ENCODE measurements at regions not wholly inside any gene's neighbourhood (a gene's known extent, or its start where the extent isn't known, plus 50 kb on each side); places are given as distances from the start of the nearest gene placed in this dataset.
"Not testable (repeated sequence)": the region's sequence is repeated elsewhere in the genome, so short reads cannot be mapped to it uniquely, and the experiment has no call there.

DNA sequence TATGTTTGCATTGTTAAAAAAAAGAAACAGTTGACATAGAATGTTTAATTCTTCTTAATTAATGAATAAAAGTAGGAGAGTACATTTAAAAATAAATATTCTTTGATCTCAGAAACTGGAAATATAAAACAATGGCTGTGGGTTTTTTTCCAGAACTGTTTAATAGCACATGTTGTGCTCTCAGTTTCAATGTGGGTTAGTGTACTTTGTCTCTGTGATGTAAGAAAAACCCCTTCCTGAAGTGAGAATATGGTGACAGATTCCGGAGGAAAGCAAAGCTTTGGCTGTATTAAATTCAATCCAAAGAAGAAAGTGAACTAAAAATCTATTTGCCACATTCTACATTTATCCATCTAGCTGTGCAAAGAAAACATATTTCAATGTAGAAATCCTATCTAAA, 261.9 kb upstream of the ADGRL3 start:
- no peak for DNase-seq

GRCh38 chr4:60938621-60939020, 261.5 kb upstream of the ADGRL3 start:
- DNase-seq, result no peak

DNA sequence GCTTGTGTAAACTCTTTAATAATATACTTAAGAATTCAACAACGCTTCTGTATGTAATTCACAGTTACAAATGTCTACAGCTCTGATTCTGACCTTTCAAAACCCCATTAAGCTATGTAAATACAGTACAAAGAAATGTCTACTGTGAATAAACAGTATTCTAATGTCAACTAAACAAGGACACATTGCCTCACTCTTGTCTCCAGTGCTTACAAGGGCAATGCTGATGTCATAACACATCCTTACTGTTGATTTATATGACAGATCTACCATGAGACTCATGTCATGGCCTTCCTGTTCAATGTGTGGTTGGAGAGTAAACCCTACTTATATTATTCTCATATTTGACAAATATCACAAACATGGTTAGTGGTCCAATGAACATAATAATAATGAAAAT, 256.1 kb upstream of the ADGRL3 start:
- DNase-seq, result no peak

GRCh38 chr4:60945641-60946040, 254.5 kb upstream of the ADGRL3 start:
- DNase-seq, result no peak

GRCh38 chr4:60948008-60948407, 252.1 kb upstream of the ADGRL3 start:
- no peak for DNase-seq

DNA sequence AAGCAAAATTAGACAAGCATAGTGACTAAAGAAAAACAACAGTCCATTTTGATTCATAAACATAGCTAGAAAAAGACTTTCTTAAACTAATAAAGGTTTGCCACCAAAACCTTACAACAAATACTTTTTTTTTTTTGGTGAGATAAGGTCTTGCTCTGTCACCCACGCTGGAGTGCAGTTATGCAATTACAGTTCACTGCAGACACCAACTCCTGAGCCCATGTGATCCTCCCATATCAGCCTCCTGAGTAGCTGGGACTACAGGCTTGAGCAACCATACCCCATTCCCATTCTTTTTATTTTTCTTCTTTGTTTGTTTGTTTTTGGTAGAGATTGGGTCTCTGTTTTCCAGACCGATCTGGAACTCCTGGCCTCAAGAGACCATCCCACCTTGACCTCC, 247.2 kb upstream of the ADGRL3 start:
- no peak for DNase-seq

DNA sequence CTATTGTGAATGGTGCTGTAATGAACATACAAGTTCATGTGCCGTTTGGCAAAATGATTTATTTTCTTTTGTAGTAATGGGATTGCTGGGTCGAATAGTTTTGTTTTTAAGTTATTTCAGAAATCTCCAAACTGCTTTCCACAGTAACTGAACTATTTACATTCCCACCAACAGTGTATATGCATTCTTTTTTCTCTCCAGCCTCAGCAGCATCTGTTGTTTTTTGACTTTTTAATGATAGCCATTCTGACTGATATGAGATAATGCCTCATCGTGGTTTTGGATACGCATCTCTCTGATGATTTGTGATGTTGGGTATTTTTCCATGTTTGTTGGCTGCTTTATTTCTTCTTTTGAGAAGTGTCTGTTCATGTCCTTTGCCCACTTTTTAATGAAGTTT, 246.3 kb upstream of the ADGRL3 start:
- DNase-seq, result no peak

- no peak for DNase-seq
Measured at GRCh38 chr4:60962286-60962685, 237.8 kb upstream of the ADGRL3 start.

GRCh38 chr4:60981534-60981933, 218.6 kb upstream of the ADGRL3 start:
- no peak for DNase-seq

DNA sequence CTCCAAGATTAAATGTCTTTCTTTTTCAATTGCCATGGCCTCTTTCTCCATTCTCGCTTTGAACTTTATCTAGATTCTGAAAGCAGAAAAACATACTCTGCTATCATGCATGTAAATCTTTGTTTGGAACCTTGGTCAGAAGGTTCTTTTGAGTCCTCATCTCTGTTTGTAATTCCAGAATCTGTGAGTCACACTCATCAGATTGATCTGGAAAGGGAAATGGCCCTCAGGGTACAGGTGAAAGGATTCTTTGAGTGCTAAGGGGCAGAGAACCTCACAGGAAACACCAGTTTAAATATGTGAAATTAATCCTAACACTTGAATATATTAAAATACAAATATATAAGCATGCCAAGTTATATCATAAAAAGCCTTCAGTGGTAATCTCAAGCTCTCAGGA, 211.0 kb upstream of the ADGRL3 start:
- DNase-seq, result no peak

DNA sequence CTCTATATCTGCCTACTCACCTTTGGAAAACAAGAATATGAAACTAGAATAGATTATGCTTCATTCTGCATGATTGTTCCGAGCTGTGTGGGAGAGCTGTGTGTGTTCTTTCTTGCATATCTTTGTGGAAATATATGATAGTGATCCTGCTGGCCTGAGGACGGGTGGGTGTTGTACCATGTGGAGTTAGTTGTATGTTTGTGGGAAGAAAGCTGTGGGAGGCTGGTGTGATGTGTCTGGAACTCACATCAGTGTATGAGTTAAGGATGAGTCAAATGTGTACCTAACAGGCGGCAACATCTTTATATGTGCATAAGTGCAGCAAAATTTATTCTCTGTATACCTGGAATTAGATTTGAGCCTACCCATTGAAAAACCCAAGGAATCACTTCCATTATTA, 208.1 kb upstream of the ADGRL3 start:
- no peak for DNase-seq

DNA sequence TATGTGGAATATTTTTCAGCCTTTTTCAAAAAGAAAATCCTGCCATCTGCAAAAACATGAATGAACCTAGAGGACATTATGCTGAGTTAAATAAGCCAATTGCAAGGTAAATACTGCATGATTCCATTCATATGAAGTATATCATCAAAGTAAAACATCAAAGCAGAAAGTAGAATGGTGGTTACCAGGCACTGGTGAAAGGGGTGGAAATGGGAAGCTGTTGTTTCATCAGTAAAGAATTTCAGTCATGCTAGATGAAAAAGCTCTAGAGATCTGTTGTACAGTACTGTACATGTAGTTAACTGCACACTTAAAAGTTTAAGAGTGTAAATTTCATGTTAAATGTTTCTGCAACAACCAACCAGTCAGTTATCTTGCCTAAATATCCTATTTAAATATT, 196.8 kb upstream of the ADGRL3 start:
- DNase-seq, result no peak

GRCh38 chr4:61004651-61005170, 195.4 kb upstream of the ADGRL3 start:
- no peak for DNase-seq

- no peak for DNase-seq
Measured at GRCh38 chr4:61011051-61011450, 189.1 kb upstream of the ADGRL3 start.

GRCh38 chr4:61011936-61012335, 188.2 kb upstream of the ADGRL3 start:
- not testable (repeated sequence) for DNase-seq

- DNase-seq, result no peak
Measured at GRCh38 chr4:61024610-61025009, 175.5 kb upstream of the ADGRL3 start.

- no peak for DNase-seq
Measured at GRCh38 chr4:61027939-61028338, 172.2 kb upstream of the ADGRL3 start.

- no peak for DNase-seq
Measured at GRCh38 chr4:61036071-61036684, 163.9 kb upstream of the ADGRL3 start.

DNA sequence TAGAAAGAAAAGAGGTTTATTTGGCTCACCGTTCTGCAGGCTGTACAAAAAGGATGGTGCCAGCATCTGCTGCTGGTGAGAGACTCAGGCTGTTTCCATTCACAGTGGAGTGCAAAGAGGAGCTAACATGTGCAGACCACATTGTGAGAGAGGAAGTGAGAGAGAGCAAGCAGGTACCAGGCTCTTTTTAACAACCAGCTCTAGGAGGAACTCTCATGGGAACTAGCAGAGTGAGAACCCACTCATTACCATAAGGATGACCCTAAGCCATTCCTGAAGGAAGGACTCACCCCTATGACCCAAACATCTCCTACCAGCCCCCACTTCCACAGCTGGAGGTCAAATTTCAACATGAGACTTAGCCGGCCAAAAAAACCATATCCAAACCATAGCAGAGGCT, 158.6 kb upstream of the ADGRL3 start:
- no peak for DNase-seq

GRCh38 chr4:61044837-61045236, 155.3 kb upstream of the ADGRL3 start:
- no peak for DNase-seq

DNA sequence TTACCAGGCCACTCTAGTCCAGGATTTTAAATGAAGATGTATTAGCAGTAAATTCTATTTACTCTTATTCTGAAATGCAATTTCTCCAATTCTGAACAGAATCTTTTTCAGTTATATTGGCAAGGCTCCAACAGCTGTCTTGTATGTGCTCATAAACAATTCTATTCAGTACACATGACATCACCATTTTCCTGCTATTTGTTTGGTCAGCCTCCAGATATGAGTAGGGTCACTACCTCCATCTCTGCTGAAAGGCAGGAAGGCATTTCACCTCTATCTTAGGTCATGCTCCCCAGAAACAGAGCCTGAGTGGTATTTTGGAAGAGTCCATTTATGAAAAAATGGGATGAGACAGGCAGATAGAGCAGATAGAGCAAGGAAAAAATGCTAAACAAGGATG, 151.1 kb upstream of the ADGRL3 start:
- DNase-seq, result no peak

DNA sequence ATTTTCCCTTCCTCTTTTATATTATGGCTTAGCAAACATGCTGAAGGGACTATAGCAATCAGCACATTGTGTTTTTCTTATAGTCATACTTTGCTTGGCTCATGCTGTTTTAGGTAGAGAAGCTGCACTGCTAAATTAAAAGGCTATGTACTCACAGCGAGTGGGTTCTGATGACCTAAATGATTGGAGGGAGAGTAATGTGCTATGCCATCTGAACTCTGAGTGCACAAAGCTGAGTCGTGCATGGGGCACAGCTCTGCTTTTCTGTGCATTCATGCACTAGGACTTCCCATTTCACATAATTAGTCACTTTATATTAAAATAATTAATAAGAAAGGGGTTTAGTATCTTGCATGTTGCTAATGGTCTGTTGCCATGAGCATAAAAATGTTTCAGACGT, 132.7 kb upstream of the ADGRL3 start:
- DNase-seq, result no peak

DNA sequence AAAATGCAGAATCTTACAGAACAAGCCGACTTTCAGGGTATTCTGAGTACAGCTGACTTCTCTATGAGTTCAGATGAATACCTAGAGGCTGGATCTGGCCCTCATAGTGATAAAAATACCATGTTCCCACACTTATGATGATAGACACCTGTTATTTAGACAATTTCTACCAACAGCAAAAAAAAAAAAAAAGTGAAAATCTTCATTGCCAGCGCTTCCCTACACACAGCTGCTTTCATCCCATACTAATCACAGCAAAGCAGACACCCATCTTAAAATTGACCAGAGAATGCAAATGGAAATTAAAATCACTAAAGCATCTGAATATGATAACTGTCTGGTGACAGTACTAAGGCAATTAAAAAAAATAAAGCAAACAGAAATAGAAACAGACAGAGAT, 132.1 kb upstream of the ADGRL3 start:
- no peak for DNase-seq

DNA sequence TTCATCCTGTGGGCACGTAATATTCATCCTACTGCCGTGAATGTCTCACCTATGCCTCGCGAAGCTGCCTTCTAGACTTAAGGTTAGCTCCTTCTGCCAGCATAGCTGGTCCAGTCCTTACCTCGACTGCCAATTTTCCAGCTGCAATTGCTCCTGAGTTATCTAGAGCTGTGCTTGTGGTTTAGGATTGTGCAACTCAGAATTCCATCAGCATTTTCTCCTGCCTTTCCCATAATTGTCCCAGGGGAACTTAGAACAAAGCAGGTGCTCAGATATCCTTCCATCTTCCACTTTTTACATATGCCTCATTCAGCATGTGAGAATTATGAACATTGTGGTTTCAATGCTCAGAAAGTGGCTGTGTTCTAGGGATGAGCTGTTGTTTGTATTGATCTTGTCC, 131.4 kb upstream of the ADGRL3 start:
- no peak for DNase-seq

GRCh38 chr4:61070269-61070668, 129.9 kb upstream of the ADGRL3 start:
- no peak for DNase-seq

GRCh38 chr4:61079427-61079826, 120.7 kb upstream of the ADGRL3 start:
- no peak for DNase-seq

Data from T1000 (cell line).